OCI-LY1 (cell line): ENCODE measurements at regions not wholly inside any gene's neighbourhood (a gene's known extent, or its start where the extent isn't known, plus 50 kb on each side); places are given as distances from the start of the nearest gene placed in this dataset.

Source experiments
- H2AFZ ChIP-seq: fragments of 200-600 bp; sonication (generic), shearing (Covaris generic); 2 replicates; pipeline ENCODE4 v1.6.0; 2014; ENCODE audit warnings: antibody characterized with exemption, mild to moderate bottlenecking, low read length
- H3F3A ChIP-seq: fragments of 200-600 bp; sonication (generic), shearing (Covaris generic); 2 replicates; pipeline ENCODE4 v1.6.0; 2014; ENCODE audit warnings: mild to moderate bottlenecking, antibody characterized with exemption, low read length, moderate library complexity; ENCODE audit not compliant: insufficient read depth
- H3K27ac ChIP-seq: fragments of 200-600 bp; sonication (generic); 2 replicates; pipeline ENCODE4 v1.5.1; 2014; ENCODE audit warnings: low read length, mixed run types, mild to moderate bottlenecking, low read depth; ENCODE audit not compliant: poor library complexity, severe bottlenecking
- H3K27me3 ChIP-seq: fragments of 200-600 bp; sonication (generic); 2 replicates; pipeline ENCODE4 v1.6.0; 2014; ENCODE audit warnings: antibody characterized with exemption, mild to moderate bottlenecking, low read length, moderate library complexity; ENCODE audit not compliant: insufficient read depth
- H3K36me3 ChIP-seq: fragments of 200-600 bp; sonication (generic); 2 replicates; pipeline ENCODE4 v1.6.1; 2014; ENCODE audit warnings: mild to moderate bottlenecking, antibody characterized with exemption, low read length, moderate library complexity, mixed read lengths; ENCODE audit not compliant: insufficient read depth
- H3K4me1 ChIP-seq: fragments of 200-600 bp; sonication (generic); 2 replicates; pipeline ENCODE4 v1.5.1; 2014; ENCODE audit warnings: mild to moderate bottlenecking, low read length, moderate library complexity; ENCODE audit not compliant: insufficient read depth, severe bottlenecking
- H3K4me2 ChIP-seq: fragments of 200-600 bp; sonication (generic), shearing (Covaris generic); 2 replicates; pipeline ENCODE4 v1.6.1; 2014; ENCODE audit warnings: low read length
- H3K4me3 ChIP-seq: fragments of 200-600 bp; sonication (generic); 2 replicates; pipeline ENCODE4 v1.5.1; 2014; ENCODE audit warnings: low read length, low read depth, mild to moderate bottlenecking, mixed read lengths; ENCODE audit not compliant: poor library complexity, severe bottlenecking
- H3K79me2 ChIP-seq: fragments of 200-600 bp; shearing (Covaris generic); 2 replicates; pipeline ENCODE4 v1.6.1; 2016; ENCODE audit warnings: mixed run types, low read length, mixed read lengths; ENCODE audit not compliant: insufficient read depth
- H3K9ac ChIP-seq: fragments of 200-600 bp; sonication (generic), shearing (Covaris generic); 2 replicates; pipeline ENCODE4 v1.6.1; 2014; ENCODE audit warnings: mild to moderate bottlenecking, low read length, mixed read lengths
- H3K9me2 ChIP-seq: fragments of 200-600 bp; sonication (generic), shearing (Covaris generic); 2 replicates; pipeline ENCODE4 v1.6.1; 2014; ENCODE audit warnings: low read depth, mild to moderate bottlenecking, low read length, mixed read lengths
- H3K9me3 ChIP-seq: fragments of 200-600 bp; shearing (Covaris generic); 2 replicates; pipeline ENCODE4 v1.6.1; 2014; ENCODE audit warnings: low read length, mixed read lengths
- H4K20me1 ChIP-seq: fragments of 200-600 bp; sonication (generic), shearing (Covaris generic); 2 replicates; pipeline ENCODE4 v1.6.0; 2016; ENCODE audit warnings: mild to moderate bottlenecking, low read length; ENCODE audit not compliant: insufficient read depth
- CTCF ChIP-seq: fragments of 200-600 bp; sonication (generic), shearing (Covaris generic); IDR thresholded peaks from 2 replicates; pipeline ENCODE4 v1.5.1; 2017; ENCODE audit warnings: mild to moderate bottlenecking, antibody characterized with exemption, low read length, moderate library complexity, mixed read lengths
- EZH2 ChIP-seq: fragments of 200-600 bp; sonication (generic), shearing (Covaris generic); IDR thresholded peaks from 2 replicates; pipeline ENCODE4 v1.8.0; 2017; ENCODE audit warnings: borderline replicate concordance, mixed run types, mild to moderate bottlenecking, antibody characterized with exemption, low read length, moderate library complexity, mixed read lengths

- Histone ChIP-seq H3K9me3 (no peaks in the 10 kb centered on the region), H3K9ac (no peak overlapping the region), H3K4me2 (no peak overlapping the region), H3F3A (no peaks in the 10 kb centered on the region), H3K27me3 (no peaks in the 10 kb centered on the region), H2AFZ (no peak overlapping the region), H3K79me2 (no peaks in the 10 kb centered on the region), H3K4me1 (peaks cover 9% of the 10 kb centered on the region), H3K9me2 (no peaks in the 10 kb centered on the region), H3K27ac (no peak overlapping the region), H4K20me1 (no peaks in the 10 kb centered on the region), H3K4me3 (no peak overlapping the region), H3K36me3 (no peaks in the 10 kb centered on the region)
- peak; percentile 31; the same call in 1 of the 2 replicates for TF ChIP-seq CTCF
- no peak for TF ChIP-seq EZH2
Observed at GRCh38 chr2:168348076-168348475, 100.7 kb upstream of the STK39 start.

- no peaks in the 10 kb centered on the region for H3K9me2 ChIP-seq
- H4K20me1 ChIP-seq = no peaks in the 10 kb centered on the region
- H3K36me3 ChIP-seq = no peaks in the 10 kb centered on the region
- H3K4me2 ChIP-seq = no peak overlapping the region
- no peaks in the 10 kb centered on the region for H3K27me3 ChIP-seq
- peaks cover 3% of the 10 kb centered on the region; the same call in 1 of the 2 replicates for H3K9me3 ChIP-seq
- no peaks in the 10 kb centered on the region for H3K79me2 ChIP-seq
- no peak for TF ChIP-seq EZH2
- TF ChIP-seq CTCF = no peak
- no peak overlapping the region for H3K27ac ChIP-seq
- no peak overlapping the region for H3K9ac ChIP-seq
- H2AFZ ChIP-seq = no peak overlapping the region
- H3F3A ChIP-seq = no peaks in the 10 kb centered on the region
- no peak overlapping the region for H3K4me3 ChIP-seq
- H3K4me1 ChIP-seq = peaks cover 8% of the 10 kb centered on the region
Observed at GRCh38 chr2:168350380-168350779, 103.0 kb upstream of the STK39 start.

- TF ChIP-seq EZH2 (no peak), CTCF (no peak)
- Histone ChIP-seq H3K9me2 (no peaks in the 10 kb centered on the region), H2AFZ (no peak overlapping the region), H3K27me3 (no peaks in the 10 kb centered on the region), H3K4me1 (no peaks in the 10 kb centered on the region), H3K9ac (no peak overlapping the region), H3K9me3 (peaks cover 3% of the 10 kb centered on the region; the same call in 1 of the 2 replicates), H3K79me2 (no peaks in the 10 kb centered on the region), H3K36me3 (no peaks in the 10 kb centered on the region), H3F3A (no peaks in the 10 kb centered on the region), H3K4me2 (no peak overlapping the region), H3K4me3 (no peak overlapping the region), H4K20me1 (no peaks in the 10 kb centered on the region), H3K27ac (no peak overlapping the region)
Observed at GRCh38 chr2:168353251-168353650, 102.8 kb upstream of the CERS6 start.
